GM21825 (cell line): ENCODE measurements at regions not wholly inside any gene's neighbourhood (a gene's known extent, or its start where the extent isn't known, plus 50 kb on each side); places are given as distances from the start of the nearest gene placed in this dataset.
"Not testable (repeated sequence)": the region's sequence is repeated elsewhere in the genome, so short reads cannot be mapped to it uniquely, and the experiment has no call there.

Experiments used
- ATAC-seq: cut with Tn5 transposase; IDR thresholded peaks from one replicate; pipeline ENCODE4 v1.9.1; 2021; ENCODE audit warnings: mild to moderate bottlenecking, moderate library complexity; ENCODE audit not compliant: unreplicated experiment

- ATAC-seq: no peak
Observed at GRCh38 chr18:52236131-52236530, 103.9 kb upstream of the DCC start.

- ATAC-seq: no peak
Observed at GRCh38 chr18:52237551-52237950, 102.4 kb upstream of the DCC start.

GRCh38 chr18:52242711-52243110, 97.3 kb upstream of the DCC start:
- ATAC-seq: no peak

GRCh38 chr18:52244658-52245057, 95.3 kb upstream of the DCC start:
- ATAC-seq: no peak

GRCh38 chr18:52254367-52254766, 85.6 kb upstream of the DCC start:
- no peak for ATAC-seq

- not testable (repeated sequence) for ATAC-seq
Observed at GRCh38 chr18:52257417-52257816, 82.6 kb upstream of the DCC start.

- no peak for ATAC-seq
Observed at GRCh38 chr18:52275817-52276216, 64.2 kb upstream of the DCC start.

- ATAC-seq: no peak
Observed at GRCh38 chr18:52277785-52278184, 62.2 kb upstream of the DCC start.

- ATAC-seq: no peak
Observed at GRCh38 chr18:52278191-52278590, 61.8 kb upstream of the DCC start.

- no peak for ATAC-seq
Observed at GRCh38 chr18:52280702-52281101, 59.3 kb upstream of the DCC start.

- ATAC-seq: no peak
Observed at GRCh38 chr18:52283927-52284326, 56.1 kb upstream of the DCC start.

- ATAC-seq: no peak
Observed at GRCh38 chr18:52286675-52287074, 53.3 kb upstream of the DCC start.

- no peak for ATAC-seq
Observed at GRCh38 chr18:52287151-52287550, 52.8 kb upstream of the DCC start.

- peak; percentile 67 for ATAC-seq
Observed at GRCh38 chr18:52288403-52289004, 51.5 kb upstream of the DCC start.

- no peak for ATAC-seq
Observed at GRCh38 chr18:52289392-52289791, 50.6 kb upstream of the DCC start.
